ENCODE measurements at regions not wholly inside any gene's neighbourhood (a gene's known extent, or its start where the extent isn't known, plus 50 kb on each side); places are given as distances from the start of the nearest gene placed in this dataset.

DNA sequence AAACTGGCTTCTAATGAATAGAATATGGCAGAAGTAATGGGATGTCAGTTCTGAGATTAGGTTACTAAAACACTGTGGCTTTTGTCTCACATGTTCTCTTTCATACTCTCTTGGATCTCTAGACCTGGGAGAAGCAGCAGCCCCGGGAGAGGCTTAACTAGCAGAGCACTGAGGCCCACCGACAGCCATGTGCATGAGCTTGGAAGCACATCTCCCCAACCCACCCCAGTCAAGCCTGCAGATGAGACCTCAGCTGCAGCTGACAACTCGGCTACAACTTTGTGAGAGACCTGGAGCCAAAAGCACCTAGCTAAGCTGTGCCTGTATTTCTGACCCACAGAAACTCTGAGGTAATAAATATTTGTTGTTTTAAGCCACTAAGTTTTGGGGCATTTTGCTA, 100.8 kb downstream of the TRIM29 start:
- TF ChIP-seq, protein P1, sequence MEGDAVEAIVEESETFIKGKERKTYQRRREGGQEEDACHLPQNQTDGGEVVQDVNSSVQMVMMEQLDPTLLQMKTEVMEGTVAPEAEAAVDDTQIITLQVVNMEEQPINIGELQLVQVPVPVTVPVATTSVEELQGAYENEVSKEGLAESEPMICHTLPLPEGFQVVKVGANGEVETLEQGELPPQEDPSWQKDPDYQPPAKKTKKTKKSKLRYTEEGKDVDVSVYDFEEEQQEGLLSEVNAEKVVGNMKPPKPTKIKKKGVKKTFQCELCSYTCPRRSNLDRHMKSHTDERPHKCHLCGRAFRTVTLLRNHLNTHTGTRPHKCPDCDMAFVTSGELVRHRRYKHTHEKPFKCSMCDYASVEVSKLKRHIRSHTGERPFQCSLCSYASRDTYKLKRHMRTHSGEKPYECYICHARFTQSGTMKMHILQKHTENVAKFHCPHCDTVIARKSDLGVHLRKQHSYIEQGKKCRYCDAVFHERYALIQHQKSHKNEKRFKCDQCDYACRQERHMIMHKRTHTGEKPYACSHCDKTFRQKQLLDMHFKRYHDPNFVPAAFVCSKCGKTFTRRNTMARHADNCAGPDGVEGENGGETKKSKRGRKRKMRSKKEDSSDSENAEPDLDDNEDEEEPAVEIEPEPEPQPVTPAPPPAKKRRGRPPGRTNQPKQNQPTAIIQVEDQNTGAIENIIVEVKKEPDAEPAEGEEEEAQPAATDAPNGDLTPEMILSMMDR (CRISPR knock-in tag; IDR thresholded peaks at IDR 0.05) = no peak
- TF ChIP-seq PBX3 (CRISPR knock-in tag; IDR thresholded peaks at IDR 0.05; ENCODE audit: borderline replicate concordance) (no peak), ZNF274 (CRISPR knock-in tag; IDR thresholded peaks at IDR 0.05) (no peak), EP300 (IDR thresholded peaks at IDR 0.05; ENCODE audit: low read depth in 2 of 2, low read length in 2 of 2) (no peak), EP300 (CRISPR knock-in tag; IDR thresholded peaks at IDR 0.05; ENCODE audit: borderline replicate concordance) (no peak), MXI1 (IDR thresholded peaks at IDR 0.05; ENCODE audit: borderline replicate concordance, low read depth, low read length) (no peak)
- TF ChIP-seq, protein P2, sequence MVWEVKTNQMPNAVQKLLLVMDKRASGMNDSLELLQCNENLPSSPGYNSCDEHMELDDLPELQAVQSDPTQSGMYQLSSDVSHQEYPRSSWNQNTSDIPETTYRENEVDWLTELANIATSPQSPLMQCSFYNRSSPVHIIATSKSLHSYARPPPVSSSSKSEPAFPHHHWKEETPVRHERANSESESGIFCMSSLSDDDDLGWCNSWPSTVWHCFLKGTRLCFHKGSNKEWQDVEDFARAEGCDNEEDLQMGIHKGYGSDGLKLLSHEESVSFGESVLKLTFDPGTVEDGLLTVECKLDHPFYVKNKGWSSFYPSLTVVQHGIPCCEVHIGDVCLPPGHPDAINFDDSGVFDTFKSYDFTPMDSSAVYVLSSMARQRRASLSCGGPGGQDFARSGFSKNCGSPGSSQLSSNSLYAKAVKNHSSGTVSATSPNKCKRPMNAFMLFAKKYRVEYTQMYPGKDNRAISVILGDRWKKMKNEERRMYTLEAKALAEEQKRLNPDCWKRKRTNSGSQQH (CRISPR knock-in tag; IDR thresholded peaks at IDR 0.05; ENCODE audit: low read depth) = no peak

Data from HepG2 (cell line).